OCI-LY7 (cell line): ENCODE measurements at regions not wholly inside any gene's neighbourhood (a gene's known extent, or its start where the extent isn't known, plus 50 kb on each side); places are given as distances from the start of the nearest gene placed in this dataset.

Experiments used
- BruUV-seq: library from RNA; stranded (reverse); fragments of 400-500 nt; replicated peaks from 2 replicates; lab custom pipeline; 2021; lab: Mats Ljungman, UMichigan
- CTCF ChIA-PET: fragments of 300-600 bp; sonication (Branson Sonifier 250); formaldehyde crosslinking; loops from one replicate; lab custom pipeline; 2022; ENCODE audit warnings: antibody characterized with exemption; ENCODE audit not compliant: unreplicated experiment; lab: Charles Lee
- POLR2A ChIA-PET: fragments of 300-600 bp; sonication (Branson Sonifier 250); formaldehyde crosslinking; loops from one replicate; lab custom pipeline; 2022; ENCODE audit warnings: antibody characterized with exemption; lab: Charles Lee
- DNase-seq: peaks from one replicate; pipeline ENCODE4 v3.0.0-alpha.2; 2015; ENCODE audit warnings: low spot score
- H2AFZ ChIP-seq: fragments of 200-600 bp; sonication (generic), shearing (Covaris generic); 2 replicates; pipeline ENCODE4 v1.6.1; 2014; ENCODE audit warnings: mild to moderate bottlenecking, antibody characterized with exemption, low read length, moderate library complexity
- H3K27ac ChIP-seq: fragments of 200-600 bp; sonication (generic); 2 replicates; pipeline ENCODE4 v1.5.1; 2014; ENCODE audit warnings: mixed run types, low read depth, mild to moderate bottlenecking, moderate library complexity, low read length, inconsistent platforms; ENCODE audit not compliant: poor library complexity, severe bottlenecking
- H3K36me3 ChIP-seq: fragments of 200-600 bp; sonication (generic); 2 replicates; pipeline ENCODE4 v1.6.1; 2014; ENCODE audit warnings: mild to moderate bottlenecking, antibody characterized with exemption, low read length, moderate library complexity, mixed read lengths; ENCODE audit not compliant: insufficient read depth
- H3K4me1 ChIP-seq: fragments of 200-600 bp; sonication (generic); 2 replicates; pipeline ENCODE4 v1.5.1; 2014; ENCODE audit warnings: mild to moderate bottlenecking, low read length; ENCODE audit not compliant: insufficient read depth, poor library complexity, severe bottlenecking
- H3K4me2 ChIP-seq: fragments of 200-600 bp; sonication (generic); 2 replicates; pipeline ENCODE4 v1.6.1; 2014; ENCODE audit warnings: mild to moderate bottlenecking, low read length
- H3K4me3 ChIP-seq: fragments of 200-600 bp; sonication (generic); 2 replicates; pipeline ENCODE4 v1.5.1; 2014; ENCODE audit warnings: mild to moderate bottlenecking, low read depth, low read length; ENCODE audit not compliant: poor library complexity, severe bottlenecking
- H3K79me2 ChIP-seq: fragments of 200-600 bp; sonication (generic); 2 replicates; pipeline ENCODE4 v1.6.1; 2016; ENCODE audit warnings: low read depth, mild to moderate bottlenecking, low read length, moderate library complexity, mixed read lengths; ENCODE audit not compliant: insufficient read depth
- H3K9me2 ChIP-seq: fragments of 200-600 bp; sonication (generic); 2 replicates; pipeline ENCODE4 v1.6.1; 2016; ENCODE audit warnings: mild to moderate bottlenecking, low read length, mixed read lengths; ENCODE audit not compliant: insufficient read depth
- H3K9me3 ChIP-seq: fragments of 200-600 bp; sonication (generic); 2 replicates; pipeline ENCODE4 v1.6.1; 2014; ENCODE audit warnings: mild to moderate bottlenecking, mixed run types, low read length, mixed read lengths
- H4K20me1 ChIP-seq: fragments of 200-600 bp; sonication (generic); 2 replicates; pipeline ENCODE4 v1.6.1; 2014; ENCODE audit warnings: mild to moderate bottlenecking, antibody characterized with exemption, low read length, moderate library complexity, mixed read lengths; ENCODE audit not compliant: insufficient read depth
- EZH2phosphoT487 ChIP-seq: fragments of 200-600 bp; sonication (generic); IDR thresholded peaks from 2 replicates; pipeline ENCODE4 v1.6.1; 2018; ENCODE audit warnings: low read depth, borderline replicate concordance, mild to moderate bottlenecking, mixed run types, antibody characterized with exemption, low read length, moderate library complexity, mixed read lengths
- intact Hi-C: fragments of 100-400 bp; cut with micrococcal nuclease; formaldehyde crosslinking; loops from one replicate; pipeline ENCODE4 v1.10.0; 2022; ENCODE audit not compliant: unreplicated experiment
- TF ChIP-seq, protein P1 (sequence below): fragments of 200-600 bp; sonication (generic); conservative IDR thresholded peaks from 2 replicates; pipeline ENCODE4 v1.5.1; 2014; ENCODE audit warnings: mild to moderate bottlenecking, antibody characterized with exemption, low read length, moderate library complexity, mixed read lengths

DNA sequence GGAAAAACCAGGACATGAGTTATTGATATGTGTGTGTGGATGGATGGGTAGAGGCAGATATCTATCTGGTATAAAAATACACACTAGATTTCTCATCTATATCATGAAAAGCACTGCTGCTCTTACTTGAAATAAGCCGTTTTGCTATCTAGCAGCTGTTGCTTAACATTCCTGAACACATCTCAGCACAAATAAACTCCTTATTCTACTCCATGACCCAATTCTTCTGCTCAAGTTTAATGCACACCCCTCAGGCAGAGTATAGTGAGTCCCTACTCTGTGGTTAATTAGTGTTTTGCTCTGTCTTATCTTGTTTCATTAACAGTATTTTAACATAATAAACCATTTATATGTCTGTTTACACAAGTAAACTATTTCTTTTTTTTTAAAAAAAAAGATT, 134.2 kb downstream of the CBLN2 start:
- Histone ChIP-seq H3K9me2 (no peaks in the 10 kb centered on the region), H2AFZ (no peak overlapping the region), H3K4me1 (no peaks in the 10 kb centered on the region), H3K36me3 (no peaks in the 10 kb centered on the region), H4K20me1 (no peaks in the 10 kb centered on the region), H3K79me2 (no peaks in the 10 kb centered on the region), H3K27ac (no peak overlapping the region), H3K4me3 (no peak overlapping the region), H3K4me2 (no peak overlapping the region), H3K9me3 (no peaks in the 10 kb centered on the region)
- intact Hi-C loops, result no loop called here
- ChIA-PET POLR2A (interaction anchor here (0.7 kb wide), 1 partner anchor 651 kb away, joined by 3 read pairs; no protein-coding TSS in a partner anchor), CTCF (no interaction called here)
- DNase-seq, result no peak
- TF ChIP-seq EZH2phosphoT487, result no peak
- TF ChIP-seq, protein P1, sequence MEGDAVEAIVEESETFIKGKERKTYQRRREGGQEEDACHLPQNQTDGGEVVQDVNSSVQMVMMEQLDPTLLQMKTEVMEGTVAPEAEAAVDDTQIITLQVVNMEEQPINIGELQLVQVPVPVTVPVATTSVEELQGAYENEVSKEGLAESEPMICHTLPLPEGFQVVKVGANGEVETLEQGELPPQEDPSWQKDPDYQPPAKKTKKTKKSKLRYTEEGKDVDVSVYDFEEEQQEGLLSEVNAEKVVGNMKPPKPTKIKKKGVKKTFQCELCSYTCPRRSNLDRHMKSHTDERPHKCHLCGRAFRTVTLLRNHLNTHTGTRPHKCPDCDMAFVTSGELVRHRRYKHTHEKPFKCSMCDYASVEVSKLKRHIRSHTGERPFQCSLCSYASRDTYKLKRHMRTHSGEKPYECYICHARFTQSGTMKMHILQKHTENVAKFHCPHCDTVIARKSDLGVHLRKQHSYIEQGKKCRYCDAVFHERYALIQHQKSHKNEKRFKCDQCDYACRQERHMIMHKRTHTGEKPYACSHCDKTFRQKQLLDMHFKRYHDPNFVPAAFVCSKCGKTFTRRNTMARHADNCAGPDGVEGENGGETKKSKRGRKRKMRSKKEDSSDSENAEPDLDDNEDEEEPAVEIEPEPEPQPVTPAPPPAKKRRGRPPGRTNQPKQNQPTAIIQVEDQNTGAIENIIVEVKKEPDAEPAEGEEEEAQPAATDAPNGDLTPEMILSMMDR, result no peak
- BruUV-seq, result no TSS peak

DNA sequence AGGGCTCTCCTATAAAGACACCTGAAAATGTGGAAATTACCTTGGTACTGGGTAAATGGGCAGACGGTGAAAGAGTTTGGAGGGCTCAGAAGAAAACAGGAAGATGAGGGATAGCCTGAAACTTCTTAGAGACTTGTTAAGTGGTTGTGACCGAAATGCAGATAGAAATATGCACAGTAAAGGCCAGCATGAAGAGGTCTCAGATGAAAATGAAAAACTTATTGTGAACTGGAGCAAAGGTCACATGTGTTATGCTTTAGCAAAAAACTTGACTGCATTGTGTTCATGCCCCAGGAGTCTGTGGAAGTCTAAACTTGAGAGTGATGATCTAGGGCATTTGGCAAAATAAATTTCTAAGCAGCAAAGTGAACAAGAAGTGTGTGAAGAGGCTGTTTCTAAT, 137.1 kb downstream of the CBLN2 start:
- Histone ChIP-seq H4K20me1 (no peaks in the 10 kb centered on the region), H3K27ac (no peak overlapping the region), H3K36me3 (no peaks in the 10 kb centered on the region), H3K9me3 (no peaks in the 10 kb centered on the region), H3K4me1 (no peaks in the 10 kb centered on the region), H3K79me2 (no peaks in the 10 kb centered on the region), H3K4me3 (no peak overlapping the region), H2AFZ (no peak overlapping the region), H3K4me2 (no peak overlapping the region), H3K9me2 (no peaks in the 10 kb centered on the region)
- no peak for DNase-seq
- no TSS peak for BruUV-seq
- CTCF ChIA-PET, result no interaction called here
- TF ChIP-seq, protein P1, result no peak
- TF ChIP-seq EZH2phosphoT487, result no peak
- intact Hi-C loops, result no loop called here
- POLR2A ChIA-PET, result no interaction called here

DNA sequence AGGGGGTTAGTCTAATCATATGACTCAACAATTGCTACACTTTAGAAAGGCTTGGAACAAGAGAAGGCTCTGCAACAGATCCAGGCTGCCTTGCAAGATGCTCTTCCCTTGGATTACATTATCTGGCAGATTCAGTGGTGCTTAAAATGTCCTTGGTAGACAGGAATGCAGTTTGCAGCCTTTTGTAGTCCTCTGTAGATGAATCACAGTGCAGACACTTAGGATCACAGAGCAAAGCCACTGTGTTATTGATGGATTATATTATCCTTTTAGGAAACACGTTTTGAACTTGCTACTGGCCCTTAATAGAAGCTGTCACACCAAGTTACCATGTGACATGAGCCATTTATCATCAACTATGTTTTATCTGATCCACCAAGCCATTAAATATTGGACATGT, 152.2 kb downstream of the CBLN2 start:
- H2AFZ ChIP-seq, result no peak overlapping the region
- CTCF ChIA-PET, result no interaction called here
- H3K4me2 ChIP-seq, result no peak overlapping the region
- H3K27ac ChIP-seq, result no peak overlapping the region
- no peaks in the 10 kb centered on the region for H3K4me1 ChIP-seq
- intact Hi-C loops, result no loop called here
- no peaks in the 10 kb centered on the region for H4K20me1 ChIP-seq
- no peak for DNase-seq
- no peak overlapping the region for H3K4me3 ChIP-seq
- TF ChIP-seq EZH2phosphoT487, result no peak
- TF ChIP-seq, protein P1, result no peak
- no peaks in the 10 kb centered on the region for H3K9me3 ChIP-seq
- POLR2A ChIA-PET, result no interaction called here
- no peaks in the 10 kb centered on the region for H3K36me3 ChIP-seq
- H3K9me2 ChIP-seq, result no peaks in the 10 kb centered on the region
- H3K79me2 ChIP-seq, result no peaks in the 10 kb centered on the region
- BruUV-seq, result no TSS peak
